Endothelial cell of umbilical vein (primary cell): ENCODE measurements at regions not wholly inside any gene's neighbourhood (a gene's known extent, or its start where the extent isn't known, plus 50 kb on each side); places are given as distances from the start of the nearest gene placed in this dataset.

ENCODE experiments used
- BruUV-seq: library from RNA; stranded (reverse); fragments of 400-500 nt; replicated peaks from 2 replicates; lab custom pipeline; 2021; lab: Mats Ljungman, UMichigan
- CTCF ChIA-PET: fragments of 300-600, 350-600 bp; sonication (Branson Sonifier 250); formaldehyde crosslinking; loops from one replicate; lab custom pipeline; 2021; ENCODE audit warnings: antibody characterized with exemption, inconsistent platforms; lab: Charles Lee
- POLR2A ChIA-PET: fragments of 300-600, 350-600 bp; sonication (Branson Sonifier 250); formaldehyde crosslinking; loops from one replicate; lab custom pipeline; 2021; ENCODE audit warnings: antibody characterized with exemption, inconsistent platforms; lab: Charles Lee
- DNase-seq: peaks from one replicate; pipeline ENCODE4 v3.0.0-alpha.2; 2011; ENCODE audit warnings: low read depth, low spot score
- FAIRE-seq: peaks from 2 replicates; lab custom pipeline; 2011; peaks lifted over from hg19 to GRCh38; lab: Jason Lieb, UNC
- H2AFZ ChIP-seq: 2 replicates; pipeline ENCODE4 v1.6.0; 2012; ENCODE audit warnings: low read depth, low read length, control low read depth, inconsistent platforms
- H3K27ac ChIP-seq: 2 replicates; pipeline ENCODE4 v1.5.1; 2011; ENCODE audit warnings: low read depth, mild to moderate bottlenecking, control low read depth, low read length, moderate library complexity; ENCODE audit not compliant: insufficient read depth
- H3K27me3 ChIP-seq, 2 experiments: 2 replicates each; pipeline versions ENCODE4 v1.6.0 to v1.6.1; 2011; ENCODE audit warnings: low read length in 2 of 2, mixed read lengths in 1 of 2; ENCODE audit not compliant: control insufficient read depth in 2 of 2, insufficient read depth in 2 of 2
- H3K36me3 ChIP-seq, 2 experiments: 2 replicates in 1 of 2; 3 replicates in 1 of 2; pipeline ENCODE4 v1.5.1; 2011; ENCODE audit warnings: low read length in 2 of 2, mild to moderate bottlenecking in 1 of 2, moderate library complexity in 1 of 2; ENCODE audit not compliant: control insufficient read depth in 2 of 2, insufficient read depth in 2 of 2; ENCODE audit errors: extremely low read depth in 1 of 2
- H3K4me1 ChIP-seq: 3 replicates; pipeline ENCODE4 v1.5.1; 2011; ENCODE audit warnings: mild to moderate bottlenecking, low read length; ENCODE audit not compliant: control insufficient read depth, insufficient read depth; ENCODE audit errors: extremely low read depth
- H3K4me2 ChIP-seq: 2 replicates; pipeline ENCODE4 v1.6.1; 2011; ENCODE audit warnings: low read length, control low read depth, mixed read lengths; ENCODE audit not compliant: insufficient read depth
- H3K4me3 ChIP-seq, 3 experiments: fragments of 200-600 bp in 1 of 3; sonication (generic), shearing (Covaris generic) in 1 of 3; replicated peaks in 1 of 3; 2 replicates each; pipeline ENCODE4 v1.5.1; 2011 to 2016; ENCODE audit warnings: control low read depth in 3 of 3, low read length in 3 of 3, mild to moderate bottlenecking in 2 of 3, inconsistent platforms in 1 of 3, low read depth in 1 of 3, moderate library complexity in 1 of 3; ENCODE audit not compliant: insufficient read depth in 1 of 3
- H3K79me2 ChIP-seq: 2 replicates; pipeline ENCODE4 v1.6.0; 2012; ENCODE audit warnings: low read length, inconsistent platforms; ENCODE audit not compliant: control insufficient read depth, insufficient read depth
- H3K9ac ChIP-seq: replicated peaks from 2 replicates; pipeline ENCODE3; 2011; ENCODE audit warnings: low read length, control low read depth; ENCODE audit not compliant: insufficient read depth; ENCODE audit errors: extremely low read depth
- H3K9me1 ChIP-seq: replicated peaks from 3 replicates; pipeline ENCODE4 v1.6.0; 2011; ENCODE audit warnings: mild to moderate bottlenecking, low read length; ENCODE audit not compliant: control insufficient read depth, insufficient read depth; ENCODE audit errors: extremely low read depth
- H3K9me3 ChIP-seq: replicated peaks from 2 replicates; pipeline ENCODE4 v1.5.1; 2012; ENCODE audit warnings: low read length, inconsistent platforms; ENCODE audit not compliant: control insufficient read depth, insufficient read depth
- H4K20me1 ChIP-seq: replicated peaks from 2 replicates; pipeline ENCODE3; 2011; ENCODE audit warnings: mild to moderate bottlenecking, low read length; ENCODE audit not compliant: control insufficient read depth, insufficient read depth; ENCODE audit errors: extremely low read depth
- CTCF ChIP-seq, 2 donors: IDR thresholded peaks; 1 replicate in 1 of 2; 2 replicates in 1 of 2; pipeline ENCODE4 v1.5.1; 2011; ENCODE audit warnings: low read length in 2 of 2, mild to moderate bottlenecking in 2 of 2, moderate library complexity in 2 of 2, control low read depth in 1 of 2, inconsistent platforms in 1 of 2, low read depth in 1 of 2; ENCODE audit not compliant: insufficient read depth in 1 of 2; ENCODE audit errors: extremely low read depth in 1 of 2
- EZH2 ChIP-seq: IDR thresholded peaks from 2 replicates; pipeline ENCODE4 v1.6.1; 2012; ENCODE audit warnings: borderline replicate concordance, low read depth, mild to moderate bottlenecking, moderate library complexity, low read length, inconsistent platforms; ENCODE audit not compliant: severe bottlenecking
- FOS ChIP-seq: IDR thresholded peaks from 2 replicates; pipeline ENCODE4 v1.6.1; 2011; ENCODE audit warnings: mild to moderate bottlenecking, low read length, moderate library complexity, borderline replicate concordance; ENCODE audit not compliant: insufficient read depth
- GATA2 ChIP-seq: IDR thresholded peaks from 2 replicates; pipeline ENCODE4 v1.7.0; 2011; ENCODE audit warnings: low read depth, mild to moderate bottlenecking, moderate library complexity, mixed read lengths, low read length; ENCODE audit not compliant: insufficient read length, insufficient read depth
- JUN ChIP-seq: IDR thresholded peaks from 2 replicates; pipeline ENCODE4 v1.6.1; 2011; ENCODE audit warnings: borderline replicate concordance, low read depth; ENCODE audit not compliant: insufficient read length, insufficient read depth
- MAX ChIP-seq: IDR thresholded peaks from 2 replicates; pipeline ENCODE4 v1.6.1; 2011; ENCODE audit not compliant: insufficient read depth, insufficient read length
- MYC ChIP-seq: IDR thresholded peaks from one replicate; pipeline ENCODE4 v1.6.1; 2011; ENCODE audit warnings: mild to moderate bottlenecking, low read depth, low read length
- POLR2A ChIP-seq: IDR thresholded peaks from 2 replicates; pipeline ENCODE4 v1.6.1; 2012; ENCODE audit warnings: low read depth, mild to moderate bottlenecking, control low read depth, low read length
- POLR2AphosphoS5 ChIP-seq: IDR thresholded peaks from 2 replicates; pipeline ENCODE4 v1.6.1; 2012; ENCODE audit warnings: low read depth, mild to moderate bottlenecking, control low read depth, low read length, moderate library complexity; ENCODE audit not compliant: insufficient read depth
- dilution Hi-C: fragments of 300-500 bp; cut with MboI; formaldehyde crosslinking; loops from one replicate; pipeline ENCODE4 v1.15.0; 2019; ENCODE audit warnings: low sequenced_read_pairs; ENCODE audit not compliant: extremely low pct_ligation_motif_present
- intact Hi-C: fragments of 100-400 bp; cut with micrococcal nuclease; formaldehyde crosslinking; loops from one replicate; pipeline ENCODE4 v1.10.0; 2022

- intact Hi-C loops: no loop called here
- ChIA-PET POLR2A (no interaction called here), CTCF (interaction anchor here (1.5 kb wide), 1 partner anchor 14 kb away, joined by 6 read pairs; no protein-coding TSS in a partner anchor)
- H4K20me1 ChIP-seq: no peaks in the 10 kb centered on the region
- no peaks in the 10 kb centered on the region for H3K36me3 ChIP-seq
- FAIRE-seq: peak; percentile 56
- peak; percentile 70 for TF ChIP-seq GATA2
- peak; percentile 92 for TF ChIP-seq FOS
- no peak for TF ChIP-seq MYC
- TF ChIP-seq JUN: peak; percentile 87
- no peak for TF ChIP-seq POLR2AphosphoS5
- no peak for TF ChIP-seq CTCF (IDR thresholded peaks at IDR 0.05; ENCODE audit: extremely low read depth in 1 of 2, insufficient read depth in 1 of 2, low read depth in 1 of 2, low read length in 2 of 2)
- TF ChIP-seq POLR2A: no peak
- no peak for TF ChIP-seq EZH2
- TF ChIP-seq MAX: no peak
- H3K4me2 ChIP-seq: peak overlapping the region; percentile 10
- H3K4me3 ChIP-seq: no peak overlapping the region
- BruUV-seq: no TSS peak
- H3K9ac ChIP-seq: no peak overlapping the region
- H3K79me2 ChIP-seq: no peaks in the 10 kb centered on the region
- dilution Hi-C loops: no loop called here
- H2AFZ ChIP-seq: peak overlapping the region; percentile 6
- peak overlapping the region; percentile 42 for H3K27ac ChIP-seq
- peaks cover 15% of the 10 kb centered on the region for H3K4me1 ChIP-seq
- H3K27me3 ChIP-seq: no peaks in the 10 kb centered on the region
- H3K9me1 ChIP-seq: no peaks in the 10 kb centered on the region
- peak; percentile 82 for DNase-seq
- H3K9me3 ChIP-seq: no peaks in the 10 kb centered on the region
Observed at GRCh38 chr2:4340536-4340935, 637.2 kb downstream of the DCDC2C start.
